T-cell (primary cell): ENCODE measurements at regions not wholly inside any gene's neighbourhood (a gene's known extent, or its start where the extent isn't known, plus 50 kb on each side); places are given as distances from the start of the nearest gene placed in this dataset.

Source experiments
- ATAC-seq, 4 experiments: fragments of 200-7000 bp in 3 of 4; fragments of 150-1000 bp in 1 of 4; cut with Tn5 transposase; replicated peaks in 1 of 4; 1 replicate in 3 of 4; 2 replicates in 1 of 4; pipeline ENCODE4 v1.10.0; 2021; ENCODE audit warnings: moderate library complexity in 3 of 4, mild to moderate bottlenecking in 2 of 4, moderate number of reproducible peaks in 1 of 4
- CTCF ChIA-PET, 2 donors: fragments of 300-600 bp; sonication (Branson Sonifier 250); formaldehyde crosslinking; loops; one replicate each; lab custom pipeline; 2022; ENCODE audit warnings: antibody characterized with exemption in 2 of 2; lab: Charles Lee
- POLR2A ChIA-PET, 2 donors: fragments of 300-600 bp; sonication (Branson Sonifier 250); formaldehyde crosslinking; loops; one replicate each; lab custom pipeline; 2022; ENCODE audit warnings: antibody characterized with exemption in 2 of 2; lab: Charles Lee
- DNase-seq, 35 experiments: peaks; one replicate each; pipeline versions ENCODE4 v3.0.0 to v3.0.0-alpha.2; 2013 to 2023
- H3K27ac ChIP-seq: one replicate; pipeline ENCODE4 v1.5.1; 2013; ENCODE audit warnings: low read length
- H3K27me3 ChIP-seq, 2 experiments: replicated peaks in 1 of 2; 1 replicate in 1 of 2; 2 replicates in 1 of 2; pipeline versions ENCODE4 v1.6.1 to v1.7.0; 2013; ENCODE audit warnings: low read length in 1 of 2, mixed read lengths in 1 of 2; ENCODE audit not compliant: control insufficient read depth in 2 of 2, insufficient read depth in 2 of 2; ENCODE audit errors: extremely low read depth in 1 of 2
- H3K36me3 ChIP-seq, 2 donors: 1 replicate in 1 of 2; 2 replicates in 1 of 2; pipeline versions ENCODE4 v1.6.1 to v1.7.0; 2013; ENCODE audit warnings: low read length in 1 of 2; ENCODE audit not compliant: control insufficient read depth in 2 of 2, insufficient read depth in 1 of 2; ENCODE audit errors: extremely low read depth in 1 of 2
- H3K4me1 ChIP-seq, 2 experiments: 1 replicate in 1 of 2; 2 replicates in 1 of 2; pipeline versions ENCODE4 v1.6.1 to v1.7.0; 2013; ENCODE audit warnings: low read length in 2 of 2, mixed read lengths in 1 of 2; ENCODE audit not compliant: insufficient read depth in 2 of 2, control insufficient read depth in 1 of 2; ENCODE audit errors: extremely low read depth in 1 of 2
- H3K4me3 ChIP-seq, 2 donors: 1 replicate in 1 of 2; 2 replicates in 1 of 2; pipeline versions ENCODE4 v1.5.1 to v1.7.0; 2013; ENCODE audit warnings: mild to moderate bottlenecking in 2 of 2, low read length in 1 of 2, moderate library complexity in 1 of 2; ENCODE audit not compliant: control insufficient read depth in 1 of 2; ENCODE audit errors: extremely low read depth in 1 of 2
- H3K9me3 ChIP-seq: 2 replicates; pipeline ENCODE4 v1.7.0; 2013
- H3K27ac Mint-ChIP-seq, 2 donors: one replicate each; pipeline ENCODE4 v1.8.0; 2020 to 2021; ENCODE audit warnings: mild to moderate bottlenecking in 2 of 2, mixed read lengths in 2 of 2
- H3K27me3 Mint-ChIP-seq, 2 donors: one replicate each; pipeline ENCODE4 v1.8.0; 2021 to 2022; ENCODE audit warnings: mixed read lengths in 2 of 2
- H3K36me3 Mint-ChIP-seq: one replicate; pipeline ENCODE4 v1.8.0; 2021; ENCODE audit warnings: mixed read lengths
- H3K4me1 Mint-ChIP-seq, 3 donors: one replicate each; pipeline ENCODE4 v1.8.0; 2020 to 2022; ENCODE audit warnings: mixed read lengths in 3 of 3, mild to moderate bottlenecking in 1 of 3
- H3K4me3 Mint-ChIP-seq, 3 donors: one replicate each; pipeline ENCODE4 v1.8.0; 2020 to 2022; ENCODE audit warnings: mild to moderate bottlenecking in 3 of 3, mixed read lengths in 3 of 3, moderate library complexity in 3 of 3
- H3K9me3 Mint-ChIP-seq, 3 donors: one replicate each; pipeline ENCODE4 v1.8.0; 2020 to 2022; ENCODE audit warnings: mixed read lengths in 3 of 3
- WGBS: methylation state at CpG from one replicate; pipeline ENCODE4 v1.1.5; 2013; ENCODE audit warnings: missing lambda C conversion rate; ENCODE audit not compliant: insufficient coverage; 5-methylcytosine and 5-hydroxymethylcytosine counted together

- Histone ChIP-seq H3K27me3 (peaks cover 0 to 23% of the 10 kb centered on the region in 2 experiments), H3K4me3 (no peak overlapping the region), H3K27ac (no peak overlapping the region), H3K36me3 (no peaks in the 10 kb centered on the region), H3K4me1 (no peaks in the 10 kb centered on the region), H3K9me3 (no peaks in the 10 kb centered on the region)
- ChIA-PET POLR2A (no interaction called here), CTCF (no interaction called here)
- Mint-ChIP-seq H3K4me3 (no peak overlapping the region), H3K27ac (no peak overlapping the region), H3K4me1 (peaks cover 0 to 6% (median 0%) of the 10 kb centered on the region in 3 donors), H3K36me3 (peaks cover 9% of the 10 kb centered on the region), H3K9me3 (peaks cover 8 to 13% (median 12%) of the 10 kb centered on the region in 3 donors), H3K27me3 (peaks cover 6 to 10% of the 10 kb centered on the region in 2 donors)
- ATAC-seq (no peak), DNase-seq (no peak)
- 83% methylated on average over 6 of the region's 7 CpGs for WGBS
Observed at GRCh38 chr18:75358928-75359327, 68.6 kb downstream of the SMIM21 start.

GRCh38 chr18:75353357-75353756, 74.1 kb downstream of the SMIM21 start:
- CTCF ChIA-PET: no interaction called here
- Histone ChIP-seq H3K4me3 (no peak overlapping the region), H3K36me3 (no peaks in the 10 kb centered on the region), H3K9me3 (no peaks in the 10 kb centered on the region), H3K4me1 (no peaks in the 10 kb centered on the region), H3K27me3 (peaks cover 0 to 10% of the 10 kb centered on the region in 2 experiments), H3K27ac (no peak overlapping the region)
- no peak for DNase-seq
- no peak overlapping the region for H3K4me3 Mint-ChIP-seq
- H3K27ac Mint-ChIP-seq: no peak overlapping the region
- peaks cover 20 to 30% (median 23%) of the 10 kb centered on the region in 3 donors for H3K9me3 Mint-ChIP-seq
- 38% methylated on average over 2 of the region's 2 CpGs for WGBS
- no peak for ATAC-seq
- H3K4me1 Mint-ChIP-seq: no peaks in the 10 kb centered on the region
- H3K36me3 Mint-ChIP-seq: peaks cover 15% of the 10 kb centered on the region
- peaks cover 1 to 8% of the 10 kb centered on the region in 2 donors for H3K27me3 Mint-ChIP-seq
- POLR2A ChIA-PET: no interaction called here

DNA sequence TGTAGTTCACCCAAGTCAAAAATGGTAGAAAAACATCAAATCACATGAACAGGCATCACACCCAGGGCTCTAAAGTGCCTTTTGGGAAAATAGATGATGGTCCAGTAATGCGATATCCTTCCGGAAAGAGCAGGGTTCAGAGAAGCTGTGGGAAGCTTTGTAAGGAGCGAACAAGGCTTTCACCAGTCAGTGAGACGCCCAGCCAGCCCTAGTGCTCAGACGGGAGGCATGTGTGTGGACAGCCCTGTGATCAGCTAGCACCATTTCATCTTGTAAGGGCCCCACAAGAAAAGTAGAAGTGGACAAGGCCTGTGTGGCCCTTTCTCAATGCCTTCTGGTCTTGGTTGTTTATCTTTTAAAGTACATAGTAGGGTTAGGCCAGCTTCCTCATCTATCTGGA, 76.1 kb downstream of the SMIM21 start:
- ChIA-PET CTCF (no interaction called here), POLR2A (no interaction called here)
- H3K36me3 ChIP-seq: no peaks in the 10 kb centered on the region
- H3K4me1 ChIP-seq: no peaks in the 10 kb centered on the region
- 87% methylated on average over 5 of the region's 5 CpGs for WGBS
- no peak overlapping the region for H3K27ac ChIP-seq
- H3K36me3 Mint-ChIP-seq: peaks cover 9% of the 10 kb centered on the region
- H3K4me3 ChIP-seq: no peak overlapping the region
- H3K4me3 Mint-ChIP-seq: no peak overlapping the region
- DNase-seq (no peak), ATAC-seq (no peak)
- H3K27me3 Mint-ChIP-seq: peaks cover 3 to 15% of the 10 kb centered on the region in 2 donors
- no peaks in the 10 kb centered on the region for H3K9me3 ChIP-seq
- H3K4me1 Mint-ChIP-seq: no peaks in the 10 kb centered on the region
- H3K27me3 ChIP-seq: peaks cover 0 to 10% of the 10 kb centered on the region in 2 experiments
- no peak overlapping the region for H3K27ac Mint-ChIP-seq
- H3K9me3 Mint-ChIP-seq: peaks cover 12 to 24% (median 19%) of the 10 kb centered on the region in 3 donors

- H3K36me3 ChIP-seq: no peaks in the 10 kb centered on the region
- no peaks in the 10 kb centered on the region for H3K4me1 ChIP-seq
- peaks cover 0 to 10% of the 10 kb centered on the region in 2 experiments for H3K27me3 ChIP-seq
- no peak for ATAC-seq
- no peak overlapping the region for H3K4me3 Mint-ChIP-seq
- no peak overlapping the region for H3K4me3 ChIP-seq
- H3K27me3 Mint-ChIP-seq: peaks cover 3 to 15% of the 10 kb centered on the region in 2 donors
- H3K9me3 ChIP-seq: no peaks in the 10 kb centered on the region
- no peak overlapping the region for H3K27ac ChIP-seq
- H3K36me3 Mint-ChIP-seq: peaks cover 9% of the 10 kb centered on the region
- no peak overlapping the region for H3K27ac Mint-ChIP-seq
- H3K4me1 Mint-ChIP-seq: no peaks in the 10 kb centered on the region
- ChIA-PET CTCF (no interaction called here), POLR2A (no interaction called here)
- WGBS: no CpG with 5 or more reads among the region's 9 CpGs
- H3K9me3 Mint-ChIP-seq: peaks cover 12 to 24% (median 19%) of the 10 kb centered on the region in 3 donors
- DNase-seq: no peak
Observed at GRCh38 chr18:75350857-75351256, 76.6 kb downstream of the SMIM21 start.

DNA sequence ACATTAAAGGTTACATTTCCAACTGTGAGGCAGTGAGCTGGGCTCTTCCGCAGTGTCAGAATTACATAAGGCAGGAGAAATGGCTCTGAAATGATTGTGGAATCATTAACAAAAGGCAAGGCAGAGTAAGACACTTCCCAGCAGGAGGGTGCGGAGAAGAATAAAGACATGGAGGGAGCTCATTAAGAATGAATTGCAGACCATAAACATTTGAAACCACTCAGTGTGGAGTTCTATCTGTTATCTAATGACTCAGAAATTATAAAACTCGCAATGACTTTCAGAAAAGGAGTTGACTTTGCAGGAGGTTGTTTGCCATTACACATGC, 77.0 kb downstream of the SMIM21 start:
- no peak for DNase-seq

GRCh38 chr18:75349668-75350511, 77.6 kb downstream of the SMIM21 start:
- no peaks in the 10 kb centered on the region for H3K4me1 Mint-ChIP-seq
- Histone ChIP-seq H3K4me3 (no peak overlapping the region), H3K27me3 (peaks cover 0 to 10% of the 10 kb centered on the region in 2 experiments), H3K4me1 (no peaks in the 10 kb centered on the region), H3K36me3 (no peaks in the 10 kb centered on the region), H3K9me3 (no peaks in the 10 kb centered on the region), H3K27ac (no peak overlapping the region)
- DNase-seq (no peak), ATAC-seq (no peak)
- 67% methylated on average over 5 of the region's 18 CpGs for WGBS
- peaks cover 9% of the 10 kb centered on the region for H3K36me3 Mint-ChIP-seq
- CTCF ChIA-PET: no interaction called here
- no peak overlapping the region for H3K4me3 Mint-ChIP-seq
- H3K9me3 Mint-ChIP-seq: peaks cover 12 to 24% (median 16%) of the 10 kb centered on the region in 3 donors
- peaks cover 3 to 15% of the 10 kb centered on the region in 2 donors for H3K27me3 Mint-ChIP-seq
- H3K27ac Mint-ChIP-seq: no peak overlapping the region
- POLR2A ChIA-PET: no interaction called here

More for the DNA sequence above, 77.0 kb downstream of the SMIM21 start:
- ChIA-PET CTCF (no interaction called here), POLR2A (no interaction called here)
- no peaks in the 10 kb centered on the region for H3K36me3 ChIP-seq
- no CpG with 5 or more reads among the region's 3 CpGs for WGBS
- no peaks in the 10 kb centered on the region for H3K9me3 ChIP-seq
- Mint-ChIP-seq H3K9me3 (peaks cover 12 to 24% (median 19%) of the 10 kb centered on the region in 3 donors), H3K27me3 (peaks cover 3 to 15% of the 10 kb centered on the region in 2 donors), H3K27ac (no peak overlapping the region), H3K4me1 (no peaks in the 10 kb centered on the region), H3K36me3 (peaks cover 9% of the 10 kb centered on the region), H3K4me3 (no peak overlapping the region)
- no peak overlapping the region for H3K27ac ChIP-seq
- no peaks in the 10 kb centered on the region for H3K4me1 ChIP-seq
- H3K4me3 ChIP-seq: no peak overlapping the region
- H3K27me3 ChIP-seq: peaks cover 0 to 10% of the 10 kb centered on the region in 2 experiments
- no peak for ATAC-seq
